NCI-H526 treated with DMSO at 0.1 percent for 48 hours (cell line): ENCODE measurements at regions not wholly inside any gene's neighbourhood (a gene's known extent, or its start where the extent isn't known, plus 50 kb on each side); places are given as distances from the start of the nearest gene placed in this dataset.

ENCODE experiments used
- DNase-seq: peaks from one replicate; lab custom pipeline; 2025; lab: John Stamatoyannopoulos, UW

DNA sequence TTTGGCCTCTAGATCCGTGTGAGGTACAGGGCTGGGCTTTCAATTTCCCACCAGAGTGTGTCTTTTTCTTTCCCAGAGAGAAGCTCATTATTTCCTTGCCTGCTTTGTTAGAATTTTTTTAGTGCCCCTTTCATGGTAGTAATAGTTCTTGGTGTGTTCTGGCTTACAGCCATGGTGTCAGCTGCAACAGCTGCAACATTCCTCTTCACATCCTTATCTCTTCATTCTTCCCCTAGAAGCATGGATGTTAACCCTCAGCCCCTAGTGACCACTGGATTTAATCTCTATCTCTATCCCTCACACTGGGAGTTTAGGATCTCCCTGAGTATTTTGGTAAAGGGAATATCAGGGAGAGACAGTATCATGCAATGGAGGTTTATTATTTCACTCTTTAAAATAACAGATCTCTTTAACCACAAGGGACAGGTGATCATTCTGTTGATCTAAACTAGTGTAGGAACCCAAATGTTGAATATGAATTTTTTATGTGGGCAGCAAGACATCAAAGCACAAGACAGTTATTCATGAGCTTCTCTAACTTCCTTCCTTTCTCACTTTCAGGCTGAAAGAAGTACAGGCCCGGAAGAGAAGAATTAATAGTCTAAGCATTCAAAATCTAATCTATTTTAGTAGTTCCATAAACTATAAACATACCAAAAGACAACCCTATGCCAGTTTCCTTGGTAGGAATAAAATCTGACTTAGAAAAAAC, 160.2 kb downstream of the FAM170A start:
- no peak for DNase-seq

DNA sequence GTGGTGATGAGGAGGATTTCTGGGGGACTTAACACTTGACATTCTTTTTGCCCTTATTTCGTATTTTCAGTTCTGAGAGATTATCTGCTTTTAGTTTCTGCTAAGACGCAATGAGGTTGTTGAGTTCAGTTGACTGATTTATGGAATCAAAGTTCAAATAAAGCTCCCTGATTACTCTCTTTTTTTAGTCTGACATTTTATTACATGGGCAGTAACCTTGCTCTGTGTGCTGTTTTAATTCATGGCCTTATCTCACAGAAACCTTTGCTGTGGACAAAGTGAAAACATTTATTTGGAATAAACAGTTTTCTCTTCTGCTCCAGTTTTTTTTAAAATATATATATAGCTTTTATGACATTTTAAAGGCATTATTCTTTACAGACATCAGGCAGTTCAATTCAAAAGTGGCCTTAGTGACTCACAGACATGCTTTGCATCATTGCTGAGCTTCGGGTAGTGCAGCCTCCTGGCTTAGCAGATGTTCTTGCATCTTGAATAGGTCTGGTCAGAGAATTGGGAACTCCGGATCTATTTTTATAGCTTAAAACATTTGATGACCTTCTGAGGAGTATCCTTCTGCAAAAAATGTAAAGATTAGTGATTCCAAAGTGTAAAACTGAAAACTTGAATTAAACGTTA, 162.9 kb downstream of the FAM170A start:
- DNase-seq: no peak

- no peak for DNase-seq
Measured at GRCh38 chr5:119795768-119796167, 166.4 kb downstream of the FAM170A start.

GRCh38 chr5:119801570-119801969, 172.2 kb downstream of the FAM170A start:
- DNase-seq: no peak

GRCh38 chr5:119808024-119808423, 178.7 kb downstream of the FAM170A start:
- no peak for DNase-seq

DNA sequence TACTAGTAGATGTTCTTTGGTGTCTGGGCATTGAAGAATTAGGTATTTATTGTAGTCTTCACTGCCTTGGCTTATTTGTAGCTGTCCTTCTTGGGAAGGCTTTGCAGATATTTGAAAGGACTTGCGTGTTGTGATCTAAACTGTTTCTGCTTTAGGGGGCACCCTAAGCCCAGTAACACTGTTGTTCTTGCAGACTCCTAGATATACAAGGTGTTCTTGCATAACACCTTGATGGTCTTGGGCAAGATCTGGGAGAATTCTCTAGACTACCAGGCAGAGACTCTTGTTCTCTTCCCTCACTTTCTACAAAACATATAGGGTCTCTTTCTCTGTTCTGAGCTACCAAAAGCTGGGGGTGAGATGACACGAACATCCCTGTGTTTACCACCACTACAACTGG, 179.1 kb downstream of the FAM170A start:
- no peak for DNase-seq

GRCh38 chr5:119810217-119810616, 180.9 kb downstream of the FAM170A start:
- no peak for DNase-seq

GRCh38 chr5:119811458-119811857, 182.1 kb downstream of the FAM170A start:
- no peak for DNase-seq

DNA sequence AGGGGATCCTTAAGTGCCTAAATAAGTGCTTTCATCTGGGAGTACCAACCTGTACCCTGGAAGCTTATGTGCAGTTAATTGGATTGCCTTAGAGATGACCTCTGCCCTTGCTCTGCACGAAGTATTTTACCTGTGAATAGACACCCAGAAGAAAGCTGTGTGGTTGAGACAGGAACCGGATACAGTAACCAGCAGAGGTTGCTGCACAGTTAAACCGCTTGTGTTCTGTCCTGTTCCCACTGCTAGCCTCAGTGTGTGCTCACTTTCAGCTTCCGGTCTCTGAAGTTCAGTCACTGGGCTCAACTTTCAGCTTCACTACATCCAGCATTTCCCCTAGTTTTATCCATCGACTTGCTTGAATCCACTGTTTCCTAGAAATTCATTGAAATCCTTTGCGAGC, 185.3 kb downstream of the FAM170A start:
- no peak for DNase-seq

- DNase-seq: no peak
Measured at GRCh38 chr5:119816055-119816454, 186.7 kb downstream of the FAM170A start.

DNA sequence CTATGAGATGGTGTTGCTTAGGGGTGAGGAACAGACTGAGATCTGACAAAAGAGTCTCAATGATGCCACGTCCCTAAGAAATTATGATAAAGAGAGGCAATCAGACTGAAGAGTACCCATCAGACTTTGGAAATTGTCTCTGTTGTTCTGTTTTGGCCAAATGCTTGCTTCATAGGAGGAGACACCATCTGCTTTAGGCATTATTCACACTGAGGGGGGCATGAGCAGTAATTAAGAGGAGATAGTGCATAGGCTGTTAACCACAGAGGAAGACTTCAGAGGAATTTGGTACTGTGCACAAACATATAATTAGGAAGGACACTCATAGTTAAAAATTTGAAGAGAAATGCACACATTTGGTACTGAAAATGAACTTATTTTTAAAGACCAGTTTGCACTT, 190.7 kb downstream of the FAM170A start:
- DNase-seq: no peak

GRCh38 chr5:119820608-119821007, 191.2 kb downstream of the FAM170A start:
- no peak for DNase-seq

- no peak for DNase-seq
Measured at GRCh38 chr5:119828541-119828940, 199.2 kb downstream of the FAM170A start.

DNA sequence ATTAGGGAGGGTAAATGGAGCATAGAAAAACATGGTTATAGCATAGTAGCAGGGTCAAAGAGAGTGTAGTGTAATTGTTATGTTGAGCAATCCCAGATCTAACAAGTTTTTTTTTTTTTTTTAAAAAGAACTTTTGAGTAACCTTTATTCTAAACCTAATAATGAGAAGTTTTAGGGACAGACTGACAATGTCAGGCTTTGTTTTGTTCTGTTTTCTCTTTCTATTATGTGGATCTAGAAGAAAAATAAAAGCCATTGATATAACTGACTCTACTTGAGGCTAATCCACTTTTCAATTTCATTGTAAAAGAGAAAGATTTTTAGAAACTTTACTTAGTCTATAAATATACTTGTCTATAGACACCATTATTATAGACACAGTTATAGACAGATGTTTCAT, 200.0 kb downstream of the FAM170A start:
- no peak for DNase-seq

DNA sequence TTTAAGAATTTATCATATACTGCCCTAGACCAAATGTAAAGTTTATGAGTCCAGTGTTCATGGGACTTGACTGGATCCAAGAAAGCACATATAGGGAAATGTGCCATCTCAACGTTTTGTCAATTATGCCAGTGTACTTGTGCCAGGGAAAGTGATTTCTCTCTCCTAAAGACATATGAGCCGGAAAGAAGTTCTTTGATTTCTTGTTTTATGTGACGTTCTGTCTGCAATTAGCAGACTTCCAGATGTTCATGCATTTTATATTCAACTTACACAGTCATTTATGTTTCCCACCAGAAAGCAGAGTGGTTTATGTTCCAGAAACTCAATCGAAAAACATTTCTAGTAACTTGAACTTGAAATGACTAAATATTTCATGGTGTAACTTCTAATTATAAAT, 203.8 kb downstream of the FAM170A start:
- no peak for DNase-seq

DNA sequence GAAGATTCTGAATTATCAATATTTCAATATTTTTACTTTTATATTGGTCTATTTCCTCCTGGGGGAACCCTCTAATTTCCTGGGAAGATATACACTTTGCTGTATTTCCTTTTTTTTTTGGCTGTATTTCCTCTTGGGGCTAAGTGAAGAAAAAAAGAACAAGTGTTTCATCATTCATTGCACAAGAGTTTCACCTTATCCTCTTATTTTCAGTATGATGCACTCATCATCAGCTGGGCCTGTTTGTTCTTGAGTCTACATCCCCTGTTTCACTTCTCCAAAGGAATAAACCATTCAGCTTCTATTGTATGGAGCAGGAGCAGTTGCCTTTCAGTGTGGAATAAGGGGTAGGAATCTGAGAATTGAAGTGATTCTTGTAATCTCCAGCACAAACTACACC, 210.8 kb downstream of the FAM170A start:
- DNase-seq: no peak

DNA sequence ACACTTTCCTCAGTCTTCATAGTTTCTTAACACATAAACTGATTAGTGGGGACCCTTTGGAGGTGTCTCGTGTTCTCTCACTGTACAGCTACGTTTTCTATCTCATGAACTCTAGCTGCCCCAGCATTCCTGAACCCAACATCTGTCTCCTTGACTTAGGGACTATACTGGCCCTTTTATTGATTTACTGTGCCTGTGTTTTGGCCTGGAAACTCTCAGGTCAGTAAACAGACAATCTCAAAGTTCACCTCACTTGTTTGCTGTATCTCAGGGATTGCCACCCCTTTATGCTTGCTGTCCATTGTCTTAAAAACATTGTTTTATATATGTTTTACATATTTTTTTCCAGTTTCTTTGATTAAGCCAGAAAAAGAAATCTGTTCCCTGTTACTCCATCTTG, 222.8 kb downstream of the FAM170A start:
- DNase-seq: no peak

DNA sequence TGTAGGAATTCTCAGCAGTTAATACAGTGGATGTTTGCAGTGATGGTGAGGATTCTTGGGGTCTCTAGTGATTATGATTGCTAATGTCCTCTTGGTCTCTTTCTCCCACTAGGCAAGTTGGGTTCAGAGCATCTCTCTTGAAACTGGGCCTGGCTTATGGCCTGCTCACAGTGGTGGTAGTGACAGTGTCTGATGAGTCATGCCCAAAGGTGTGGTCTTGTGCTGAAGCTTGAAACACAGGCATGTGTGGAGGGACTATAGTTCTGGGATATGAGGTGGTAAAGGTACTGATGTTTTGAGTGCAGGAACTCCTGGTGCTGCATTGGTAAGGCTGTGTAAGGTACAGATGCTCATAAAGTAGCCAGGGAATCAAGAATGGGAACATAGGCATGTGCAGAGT, 231.1 kb downstream of the FAM170A start:
- no peak for DNase-seq

GRCh38 chr5:119862619-119863018, 233.3 kb downstream of the FAM170A start:
- DNase-seq: no peak

DNA sequence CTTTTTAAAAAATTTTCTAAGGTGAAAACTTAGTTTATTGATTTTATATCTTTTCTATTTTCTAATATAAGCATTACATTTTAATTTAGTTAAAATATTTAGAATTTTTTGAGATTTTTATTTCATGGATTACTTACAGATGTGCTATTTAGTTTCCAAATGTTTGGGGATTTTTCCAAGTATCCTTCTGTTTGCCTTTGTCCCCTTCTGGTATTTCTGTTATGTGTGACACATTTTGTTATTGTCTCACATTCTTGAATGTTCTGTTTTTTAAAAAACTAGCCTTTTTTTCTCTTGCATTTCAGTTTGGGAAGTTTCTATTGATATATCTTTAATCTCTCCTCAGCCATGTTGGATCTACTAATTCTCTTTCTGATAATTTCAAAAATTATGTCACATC, 234.9 kb downstream of the FAM170A start:
- no peak for DNase-seq

DNA sequence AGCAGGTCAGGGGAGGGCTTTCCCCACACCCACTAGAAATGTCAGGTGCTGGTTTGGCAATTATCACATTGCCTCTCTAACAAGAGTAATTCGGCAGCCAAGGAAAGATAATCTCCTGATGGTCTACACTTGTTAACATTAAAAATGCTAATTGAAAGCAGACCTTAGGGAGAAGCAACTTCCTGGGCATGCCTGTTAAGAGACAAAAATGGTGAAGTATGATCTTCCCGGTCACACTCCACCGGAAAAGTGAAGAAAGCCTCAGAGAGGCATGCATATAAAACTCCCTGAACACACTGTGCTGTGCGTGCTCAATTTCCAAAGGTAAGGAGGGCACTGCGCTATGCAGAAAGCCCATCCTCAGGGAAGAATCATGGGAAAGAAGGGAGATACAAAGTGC, 244.3 kb downstream of the FAM170A start:
- no peak for DNase-seq

DNA sequence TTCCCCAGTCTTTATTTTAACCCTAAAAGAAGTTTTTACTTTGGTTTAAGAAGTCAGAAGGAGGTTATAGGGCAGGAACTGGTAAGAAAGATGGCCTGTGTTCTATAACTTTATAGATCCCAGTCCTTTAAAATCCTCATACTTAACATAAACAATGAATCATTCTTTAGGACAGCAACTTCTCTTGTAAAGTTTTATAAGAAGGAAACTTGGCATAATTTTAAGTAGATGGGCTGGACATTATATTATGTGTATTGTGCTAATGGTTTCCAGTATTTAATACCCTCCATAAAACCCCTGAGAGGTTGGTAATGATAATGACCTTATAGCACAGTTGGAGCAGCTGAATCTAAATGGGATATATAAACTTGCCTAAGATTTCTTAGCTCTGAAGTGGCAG, 247.2 kb downstream of the FAM170A start:
- no peak for DNase-seq

GRCh38 chr5:119878712-119879111, 249.4 kb downstream of the FAM170A start:
- no peak for DNase-seq

GRCh38 chr5:119879446-119879845, 250.1 kb downstream of the FAM170A start:
- DNase-seq: no peak
